HG02759 (cell line): ENCODE measurements at regions not wholly inside any gene's neighbourhood (a gene's known extent, or its start where the extent isn't known, plus 50 kb on each side); places are given as distances from the start of the nearest gene placed in this dataset.

ENCODE experiments used
- ATAC-seq: cut with Tn5 transposase; IDR thresholded peaks from one replicate; pipeline ENCODE4 v1.9.1; 2021; ENCODE audit warnings: mild to moderate bottlenecking, moderate library complexity; ENCODE audit not compliant: unreplicated experiment

- no peak for ATAC-seq
These were observed 153.0 kb downstream of the SMIM20 start for GRCh38 chr4:26067035-26067434.

GRCh38 chr4:26069218-26069617 lies 155.2 kb downstream of the SMIM20 start:
- ATAC-seq = peak; percentile 74

- ATAC-seq = no peak
These were observed 157.7 kb downstream of the SMIM20 start for GRCh38 chr4:26071688-26072087.

- ATAC-seq = no peak
These were observed 160.0 kb downstream of the SMIM20 start for GRCh38 chr4:26073886-26074560.

- peak; percentile 70 for ATAC-seq
These were observed 160.9 kb downstream of the SMIM20 start for GRCh38 chr4:26074712-26075430.

GRCh38 chr4:26075583-26075982 lies 161.6 kb downstream of the SMIM20 start:
- ATAC-seq = peak; percentile 2

GRCh38 chr4:26076000-26076587 lies 162.1 kb downstream of the SMIM20 start:
- ATAC-seq = peak; percentile 77

GRCh38 chr4:26076896-26077295 lies 162.9 kb downstream of the SMIM20 start:
- ATAC-seq = no peak

GRCh38 chr4:26077756-26078155 lies 163.7 kb downstream of the SMIM20 start:
- ATAC-seq = no peak

GRCh38 chr4:26080870-26081628 lies 167.0 kb downstream of the SMIM20 start:
- no peak for ATAC-seq

- ATAC-seq = no peak
These were observed 167.9 kb downstream of the SMIM20 start for GRCh38 chr4:26081795-26082498.

GRCh38 chr4:26082565-26082964 lies 168.5 kb downstream of the SMIM20 start:
- no peak for ATAC-seq

- peak; percentile 75 for ATAC-seq
These were observed 170.0 kb downstream of the SMIM20 start for GRCh38 chr4:26083987-26084386.

GRCh38 chr4:26084414-26084813 lies 170.4 kb downstream of the SMIM20 start:
- no peak for ATAC-seq

- ATAC-seq = no peak
These were observed 171.5 kb downstream of the SMIM20 start for GRCh38 chr4:26085551-26085950.

GRCh38 chr4:26086621-26087441 lies 172.8 kb downstream of the SMIM20 start:
- ATAC-seq = no peak

GRCh38 chr4:26088433-26088928 lies 174.5 kb downstream of the SMIM20 start:
- ATAC-seq = peak; percentile 76

GRCh38 chr4:26093551-26093950 lies 179.5 kb downstream of the SMIM20 start:
- no peak for ATAC-seq

- ATAC-seq = no peak
These were observed 180.1 kb downstream of the SMIM20 start for GRCh38 chr4:26094076-26094475.

- ATAC-seq = no peak
These were observed 180.9 kb downstream of the SMIM20 start for GRCh38 chr4:26094911-26095310.
